DMS153 (cell line): ENCODE measurements at regions not wholly inside any gene's neighbourhood (a gene's known extent, or its start where the extent isn't known, plus 50 kb on each side); places are given as distances from the start of the nearest gene placed in this dataset.
A peak's percentile ranks its signal among the peaks of the same experiment; 100 is the strongest.

ENCODE experiments used
- DNase-seq: peaks from one replicate; lab custom pipeline; 2025; lab: John Stamatoyannopoulos, UW

DNA sequence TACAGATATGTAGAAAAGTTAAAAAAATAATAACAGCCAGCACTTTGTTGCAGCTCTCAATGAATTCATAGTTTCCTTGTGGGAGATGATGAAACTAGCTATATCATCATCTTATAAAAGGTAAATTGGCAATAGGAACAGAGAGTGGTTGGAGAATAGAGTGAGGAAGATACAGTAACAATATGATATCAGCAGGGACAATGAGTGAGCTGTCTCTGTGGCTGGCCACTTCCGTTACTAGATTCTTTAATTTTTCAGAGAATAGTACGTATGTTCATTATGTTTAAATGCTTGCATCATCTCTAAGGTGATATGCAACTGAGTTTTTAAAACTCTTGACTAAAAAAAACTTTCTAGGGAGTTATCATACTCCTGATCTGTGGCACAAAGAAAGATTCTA lies 1006.2 kb upstream of the FLRT2 start:
- DNase-seq = no peak

DNA sequence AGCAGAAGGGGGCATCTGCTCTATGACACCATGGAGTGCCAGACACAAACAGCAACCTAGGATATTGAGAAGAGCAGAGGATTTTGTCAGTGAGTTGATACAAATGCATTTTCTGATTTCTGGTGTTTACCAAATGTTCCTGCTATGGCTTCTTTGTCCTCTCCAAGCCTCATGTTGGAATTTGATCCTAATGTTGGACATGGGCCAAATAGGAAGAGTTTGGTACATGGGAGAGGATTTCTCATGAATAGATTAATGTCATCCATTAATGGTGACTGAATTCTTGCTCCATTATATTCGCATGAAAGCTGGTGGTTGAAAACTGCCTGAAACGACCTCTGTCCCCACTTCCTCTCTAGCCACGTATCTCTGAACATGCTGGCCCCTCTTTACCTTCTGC lies 1002.2 kb upstream of the FLRT2 start:
- DNase-seq = peak; percentile 62

GRCh38 chr14:84532016-84532415 lies 997.9 kb upstream of the FLRT2 start:
- DNase-seq = no peak

- no peak for DNase-seq
Observed at GRCh38 chr14:84533181-84533725, 996.7 kb upstream of the FLRT2 start.

DNA sequence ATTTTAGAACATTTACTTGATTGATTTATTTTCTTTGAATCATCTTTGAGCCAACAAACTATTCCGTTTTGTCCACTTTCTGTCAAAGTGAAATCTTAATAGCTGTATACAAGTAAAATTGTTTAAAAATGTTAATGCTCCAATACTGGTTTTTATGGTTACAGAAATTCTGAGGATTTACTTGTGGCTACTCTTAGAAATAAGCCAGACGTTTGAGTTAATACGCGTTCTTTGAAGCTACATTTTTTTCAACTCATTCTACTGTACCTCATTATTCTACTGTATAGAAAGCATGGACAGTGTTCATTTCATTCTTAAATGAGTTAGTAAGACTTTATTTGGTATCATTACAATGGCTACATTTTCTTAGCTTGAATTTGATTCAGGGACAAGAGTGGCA lies 996.2 kb upstream of the FLRT2 start:
- no peak for DNase-seq

- no peak for DNase-seq
Observed at GRCh38 chr14:84535484-84535883, 994.5 kb upstream of the FLRT2 start.

GRCh38 chr14:84535976-84536375 lies 994.0 kb upstream of the FLRT2 start:
- DNase-seq = no peak

GRCh38 chr14:84541018-84541417 lies 988.9 kb upstream of the FLRT2 start:
- no peak for DNase-seq

- DNase-seq = no peak
Observed at GRCh38 chr14:84543859-84544258, 986.1 kb upstream of the FLRT2 start.

DNA sequence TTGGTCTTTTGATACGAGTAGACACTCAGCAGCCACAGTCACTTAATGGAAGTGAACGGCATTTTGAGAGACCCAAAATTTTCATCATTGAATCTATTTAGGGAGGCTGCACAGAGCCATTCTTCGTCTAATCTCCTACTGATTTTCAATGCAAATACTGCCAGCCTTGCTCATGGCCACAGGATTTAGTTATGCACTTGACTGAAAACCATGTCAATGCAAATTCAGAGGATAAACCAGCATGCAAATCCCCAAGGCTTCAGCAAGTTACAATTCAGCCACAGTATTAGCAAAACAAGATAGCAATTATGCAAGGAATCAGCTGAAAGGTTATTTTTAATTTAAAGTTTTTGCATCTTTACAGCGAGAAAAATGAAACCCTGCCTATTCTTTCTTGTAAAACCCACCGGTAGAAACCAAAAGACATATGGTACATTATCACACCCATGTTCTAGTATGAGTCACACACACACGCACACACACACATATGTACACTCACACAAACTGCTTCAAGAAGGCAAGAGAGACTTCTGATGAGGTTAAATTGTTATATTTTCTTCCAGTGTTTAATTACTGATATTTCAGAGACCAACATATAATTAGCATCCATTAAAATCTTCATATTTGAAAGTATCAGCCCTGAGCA lies 985.3 kb upstream of the FLRT2 start:
- no peak for DNase-seq

GRCh38 chr14:84546236-84546635 lies 983.7 kb upstream of the FLRT2 start:
- no peak for DNase-seq

- no peak for DNase-seq
Observed at GRCh38 chr14:84554136-84554535, 975.8 kb upstream of the FLRT2 start.

- DNase-seq = no peak
Observed at GRCh38 chr14:84555493-84555892, 974.5 kb upstream of the FLRT2 start.

DNA sequence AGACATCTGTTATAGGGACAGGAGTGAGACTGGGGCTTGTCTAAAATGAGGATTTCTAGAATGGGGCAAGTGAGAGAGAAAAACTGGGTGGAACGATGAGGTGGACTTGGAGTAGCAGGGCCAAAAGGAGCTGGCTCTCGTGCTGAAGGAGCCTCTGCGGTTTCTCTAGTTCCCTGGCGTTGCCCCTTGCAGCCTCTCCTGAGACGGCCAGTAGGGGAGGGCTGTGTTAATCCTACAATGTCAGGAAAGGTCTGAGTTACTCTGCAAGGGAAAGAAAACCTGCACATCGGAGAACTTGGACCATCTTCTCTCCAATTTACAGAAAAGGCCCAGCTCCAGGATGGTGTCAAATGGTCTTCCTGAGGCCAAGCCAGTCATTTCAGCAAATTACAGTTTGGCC lies 963.8 kb upstream of the FLRT2 start:
- DNase-seq = no peak

GRCh38 chr14:84575681-84576080 lies 954.3 kb upstream of the FLRT2 start:
- no peak for DNase-seq

- DNase-seq = no peak
Observed at GRCh38 chr14:84579292-84579691, 950.7 kb upstream of the FLRT2 start.

GRCh38 chr14:84581041-84581440 lies 948.9 kb upstream of the FLRT2 start:
- DNase-seq = no peak

DNA sequence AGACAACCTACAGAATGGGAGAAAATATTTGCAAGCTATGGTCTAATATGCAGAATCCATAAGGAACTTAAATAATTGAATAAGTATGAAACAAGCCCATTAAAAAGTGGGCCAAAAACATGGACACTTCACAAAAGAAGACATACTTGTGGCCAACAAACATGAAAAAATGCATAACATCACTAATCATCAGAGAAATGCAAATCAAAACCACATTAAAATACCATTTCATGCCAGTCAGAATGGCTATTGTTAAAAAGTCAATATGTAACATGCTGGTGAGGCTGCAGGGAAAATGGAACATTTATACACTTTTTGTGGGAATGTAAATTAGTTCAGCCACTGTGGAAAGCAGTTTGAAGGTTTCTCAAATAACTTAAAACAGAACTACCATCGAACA lies 945.4 kb upstream of the FLRT2 start:
- no peak for DNase-seq

DNA sequence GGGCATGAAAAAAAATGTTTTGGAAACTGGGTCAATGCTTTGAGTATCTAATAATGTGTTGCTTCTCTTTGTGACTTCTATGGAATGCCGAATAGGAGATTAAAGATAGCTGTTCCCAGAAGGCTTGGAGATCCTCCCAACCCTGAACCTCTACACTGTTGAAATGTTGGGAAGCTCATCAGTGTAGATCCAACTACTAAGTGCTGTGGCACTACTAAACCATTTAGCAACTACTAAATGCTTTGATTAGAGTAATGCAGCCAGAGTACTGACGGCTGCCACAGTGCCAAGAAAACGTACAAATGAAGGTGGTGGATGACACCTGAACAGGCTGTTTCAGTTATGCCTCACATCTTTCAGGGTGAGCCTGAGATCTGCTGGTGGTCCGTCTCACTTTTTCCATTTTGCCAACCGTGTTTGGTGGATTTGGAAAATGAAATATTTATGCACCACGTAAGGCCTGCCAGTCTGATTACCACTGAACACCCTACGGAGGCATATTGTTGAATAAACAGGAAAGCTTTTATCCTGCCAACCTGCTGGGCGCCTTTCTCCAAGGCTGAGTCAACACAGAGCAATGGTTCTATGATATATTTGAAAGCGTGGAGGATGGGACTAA lies 938.0 kb upstream of the FLRT2 start:
- peak; percentile 85 for DNase-seq

DNA sequence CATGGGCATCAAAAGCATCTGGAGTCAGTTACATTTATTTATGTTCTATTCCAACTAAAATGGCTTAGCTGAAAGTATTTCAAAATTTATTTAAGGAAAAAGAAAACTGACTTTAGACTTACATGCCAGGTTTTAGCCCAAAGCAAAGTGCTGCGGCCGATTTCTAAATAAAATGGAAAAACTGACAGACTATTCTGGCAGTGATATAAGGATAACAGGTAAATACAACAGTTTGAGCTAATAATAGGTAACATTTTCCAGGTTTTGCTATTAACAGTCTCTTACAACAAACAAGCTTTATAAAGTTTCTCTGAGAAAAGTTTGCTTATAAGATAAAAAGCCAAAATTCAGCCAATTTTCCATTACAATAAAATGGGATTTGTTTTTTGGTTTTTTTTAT lies 937.2 kb upstream of the FLRT2 start:
- DNase-seq = no peak

- no peak for DNase-seq
Observed at GRCh38 chr14:84610086-84610485, 919.9 kb upstream of the FLRT2 start.

- DNase-seq = no peak
Observed at GRCh38 chr14:84622357-84622756, 907.6 kb upstream of the FLRT2 start.

DNA sequence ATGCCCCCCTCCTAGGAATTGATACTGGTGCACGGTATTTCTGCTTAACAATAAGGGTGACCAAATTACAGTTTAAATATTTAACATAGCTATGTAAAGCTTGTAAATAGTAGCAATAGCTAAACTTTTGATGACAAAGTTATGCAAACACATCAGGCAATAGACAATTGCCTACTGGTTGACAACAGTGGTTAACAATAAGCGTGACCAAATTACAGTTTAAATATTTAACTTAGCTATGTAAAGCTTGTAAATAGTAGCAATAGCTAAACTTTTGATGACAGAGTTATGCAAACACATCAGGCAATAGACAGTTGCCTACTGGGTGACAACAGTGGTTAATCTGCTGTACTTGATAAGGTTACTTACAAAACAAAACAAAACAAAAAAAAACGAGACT lies 886.5 kb upstream of the FLRT2 start:
- DNase-seq = peak; percentile 87
